ENCODE measurements at regions not wholly inside any gene's neighbourhood (a gene's known extent, or its start where the extent isn't known, plus 50 kb on each side); places are given as distances from the start of the nearest gene placed in this dataset.

DNA sequence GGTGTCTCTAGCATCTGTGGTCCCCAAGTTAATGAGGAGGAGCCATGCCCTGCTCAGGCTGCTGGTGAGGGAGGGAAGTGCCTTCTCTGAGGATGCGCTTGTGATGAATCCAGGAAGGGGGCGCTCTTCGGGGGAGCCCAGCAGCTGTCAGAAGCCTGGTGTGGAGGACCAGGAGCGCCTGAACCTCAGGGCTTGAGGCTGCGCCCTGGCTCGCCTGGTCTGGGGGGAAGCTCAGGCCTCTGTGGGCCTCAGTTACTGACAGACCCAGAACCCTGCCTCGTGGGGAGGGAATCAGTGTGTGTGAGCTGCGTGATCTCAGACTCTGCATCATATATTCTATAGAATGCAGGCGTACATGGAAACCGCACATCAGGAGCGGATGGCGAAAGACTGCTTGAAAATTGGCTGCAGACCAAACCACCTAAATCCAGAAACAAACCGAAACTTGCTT lies 126.1 kb downstream of the SEC14L1 start:
- no peak for DNase-seq

DNA sequence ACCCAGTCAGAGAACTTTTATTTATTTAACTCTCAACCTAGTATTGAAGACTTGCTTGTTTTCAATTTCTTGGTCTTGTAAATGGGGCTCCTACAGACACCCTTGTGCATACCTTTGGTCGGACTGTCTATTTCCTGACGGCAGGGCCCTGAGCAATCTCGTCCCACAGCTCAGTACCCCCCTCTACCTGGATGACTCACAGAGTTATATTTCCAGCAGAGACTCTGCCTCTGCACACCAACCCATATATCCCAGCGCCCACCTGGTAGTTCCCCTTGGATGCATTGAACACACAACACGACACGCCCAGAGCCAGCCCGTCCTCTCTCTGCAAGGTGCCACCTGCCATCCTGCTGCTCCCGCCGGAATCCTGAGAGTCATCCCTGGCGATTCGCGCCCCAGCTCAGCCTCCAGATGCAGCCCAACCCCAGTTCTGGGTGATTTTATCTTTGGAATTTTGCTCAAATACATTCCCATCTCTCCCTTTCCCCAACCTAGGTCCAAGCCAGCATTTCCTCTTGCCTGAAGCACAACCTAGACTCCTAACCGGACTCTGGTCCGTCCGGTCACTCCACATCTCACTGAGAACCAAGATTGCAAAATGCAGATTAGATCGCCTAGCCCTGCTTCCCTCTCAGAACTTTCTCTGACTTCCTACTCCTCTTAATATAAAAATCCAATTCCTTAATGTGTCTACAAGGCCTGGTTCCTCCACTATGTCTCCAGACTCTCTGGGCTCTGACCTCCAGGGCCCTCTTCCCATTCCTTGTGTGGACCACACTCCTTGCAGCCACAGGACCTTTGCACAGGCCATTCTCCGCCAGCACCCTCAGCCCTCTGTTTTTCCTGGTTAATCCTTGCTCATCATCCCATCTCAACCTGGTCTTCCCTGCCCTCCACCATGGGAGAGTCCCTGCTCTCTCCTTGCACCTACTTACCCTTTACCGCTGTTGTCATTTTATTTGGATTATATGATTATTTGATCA lies 129.2 kb downstream of the SEC14L1 start:
- DNase-seq, result no peak

DNA sequence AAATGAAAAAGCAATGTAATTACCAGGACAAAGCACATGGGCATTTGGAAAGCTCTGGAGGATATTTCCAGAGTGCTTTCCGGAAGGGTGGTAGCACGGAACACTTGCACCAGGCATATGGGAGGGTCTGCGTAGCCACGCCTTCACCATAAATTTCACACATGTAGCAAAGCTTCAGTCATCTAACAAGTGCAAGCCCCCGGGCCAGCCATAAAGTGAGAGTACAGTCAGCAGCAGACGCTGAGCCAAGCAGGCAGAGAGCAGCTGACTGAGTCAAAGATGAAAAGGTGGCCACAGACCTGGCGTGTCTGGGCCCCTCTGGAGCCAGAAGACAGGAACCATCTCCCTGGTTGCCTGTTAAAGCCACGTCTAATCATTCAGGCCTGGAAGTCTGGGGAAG lies 130.6 kb downstream of the SEC14L1 start:
- DNase-seq, result no peak

DNA sequence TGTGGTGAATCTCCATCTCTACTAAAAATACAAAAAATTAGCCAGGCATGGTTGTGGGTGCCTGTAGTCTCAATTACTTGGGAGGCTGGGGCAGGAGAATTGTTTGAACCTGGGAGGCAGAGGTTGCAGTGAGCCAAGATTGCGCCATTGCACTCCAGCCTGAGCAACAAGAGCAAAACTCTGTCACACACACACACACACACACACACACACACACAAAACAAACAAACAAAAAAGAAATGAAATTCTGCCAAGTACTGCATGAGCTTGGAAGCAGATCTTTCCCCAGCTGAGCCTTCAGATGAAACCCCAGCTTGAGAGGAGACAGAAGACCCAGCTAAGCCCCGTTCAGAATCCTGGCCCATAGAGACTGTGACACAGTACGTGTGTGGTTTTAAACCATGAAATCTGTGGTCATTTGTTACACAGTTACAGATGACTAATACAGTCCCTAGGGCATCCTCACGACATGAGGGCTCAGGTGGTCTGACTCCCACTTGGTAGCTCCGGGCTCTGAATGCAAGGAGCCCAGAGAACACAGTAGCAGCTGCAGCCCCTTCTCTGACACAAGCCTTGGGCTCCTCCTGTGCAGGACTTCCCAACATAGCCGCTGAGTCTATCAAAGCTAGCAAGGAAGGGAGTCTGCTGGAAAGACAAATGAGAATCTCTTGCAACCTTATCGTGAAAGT lies 132.8 kb downstream of the SEC14L1 start:
- DNase-seq, result no peak

DNA sequence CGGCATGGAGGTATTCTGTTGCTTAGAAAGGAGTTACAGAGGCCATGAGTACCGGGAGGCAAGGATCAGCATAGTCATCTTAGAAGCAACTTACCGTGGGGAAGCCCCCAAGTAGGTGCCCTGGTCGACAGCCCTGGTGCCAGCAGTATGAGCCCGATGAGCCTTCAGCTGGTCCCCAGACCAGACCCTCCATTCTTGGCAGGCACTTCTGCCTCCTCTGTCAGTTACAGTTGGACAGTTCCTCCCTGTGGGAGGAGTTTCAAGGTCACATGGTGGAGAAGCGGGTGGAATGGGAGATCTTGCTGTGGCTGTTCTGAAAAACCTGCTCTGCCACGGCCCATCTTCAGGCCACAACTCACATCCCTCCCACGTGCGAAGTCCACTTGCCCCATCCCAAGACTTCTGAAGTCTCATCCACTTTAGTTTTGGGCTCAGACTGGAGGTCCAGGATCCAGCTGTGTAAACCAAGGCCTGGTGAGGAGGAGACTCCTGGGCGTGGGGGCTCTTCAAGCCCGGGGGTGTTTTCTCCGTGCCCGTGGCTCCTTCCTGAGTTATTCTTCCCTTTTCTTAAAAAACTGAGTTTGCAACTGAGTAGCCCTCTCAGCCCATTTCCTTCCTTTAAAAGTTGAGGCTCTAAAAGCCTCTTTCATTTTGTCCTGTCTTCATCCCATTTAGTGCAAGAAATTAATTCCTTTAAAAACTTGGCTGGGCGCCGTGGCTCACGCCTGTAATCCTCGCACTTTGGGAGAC lies 133.5 kb downstream of the SEC14L1 start:
- DNase-seq, result no peak

DNA sequence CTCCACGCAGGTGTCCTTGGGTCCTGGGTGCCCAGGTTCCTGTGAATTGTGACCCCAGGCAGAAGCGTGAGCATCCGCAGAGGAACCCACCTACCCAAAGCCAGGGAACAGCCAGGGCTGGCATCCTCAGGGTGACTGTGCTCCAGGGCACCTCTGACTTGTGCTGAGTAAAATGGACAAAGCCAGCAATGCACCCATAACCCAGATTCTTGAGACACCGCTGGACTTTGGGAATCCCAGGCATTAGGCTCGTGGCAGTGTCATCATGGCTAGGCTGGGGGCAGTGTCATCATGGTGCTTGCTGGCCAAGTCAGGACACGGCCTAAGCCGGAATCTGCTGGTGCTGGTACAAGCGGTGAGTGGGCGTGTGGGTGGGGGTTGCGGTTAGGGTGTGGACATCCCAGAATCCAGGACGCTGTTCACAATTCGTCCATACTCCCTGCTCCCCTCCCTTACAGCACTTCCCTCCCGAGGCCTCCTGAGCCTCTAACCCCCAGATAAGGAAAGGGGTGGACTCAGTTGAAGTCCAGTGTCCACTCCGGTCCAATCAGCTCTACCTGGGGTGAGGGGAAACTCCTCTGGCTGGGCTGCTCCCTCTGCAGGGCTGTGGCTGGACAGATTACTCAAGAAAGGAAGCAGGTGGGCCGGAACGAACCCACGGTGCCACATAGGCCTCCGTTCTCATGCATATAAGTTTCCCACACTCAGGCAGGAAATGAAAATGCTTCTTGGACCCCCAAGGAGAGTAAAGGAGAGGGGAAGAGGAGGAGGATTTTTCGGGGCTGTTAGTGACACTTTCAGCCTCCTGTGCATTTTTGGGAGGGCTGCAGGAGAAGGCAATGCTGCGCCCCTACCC lies 138.9 kb downstream of the SEC14L1 start:
- no peak for DNase-seq

DNA sequence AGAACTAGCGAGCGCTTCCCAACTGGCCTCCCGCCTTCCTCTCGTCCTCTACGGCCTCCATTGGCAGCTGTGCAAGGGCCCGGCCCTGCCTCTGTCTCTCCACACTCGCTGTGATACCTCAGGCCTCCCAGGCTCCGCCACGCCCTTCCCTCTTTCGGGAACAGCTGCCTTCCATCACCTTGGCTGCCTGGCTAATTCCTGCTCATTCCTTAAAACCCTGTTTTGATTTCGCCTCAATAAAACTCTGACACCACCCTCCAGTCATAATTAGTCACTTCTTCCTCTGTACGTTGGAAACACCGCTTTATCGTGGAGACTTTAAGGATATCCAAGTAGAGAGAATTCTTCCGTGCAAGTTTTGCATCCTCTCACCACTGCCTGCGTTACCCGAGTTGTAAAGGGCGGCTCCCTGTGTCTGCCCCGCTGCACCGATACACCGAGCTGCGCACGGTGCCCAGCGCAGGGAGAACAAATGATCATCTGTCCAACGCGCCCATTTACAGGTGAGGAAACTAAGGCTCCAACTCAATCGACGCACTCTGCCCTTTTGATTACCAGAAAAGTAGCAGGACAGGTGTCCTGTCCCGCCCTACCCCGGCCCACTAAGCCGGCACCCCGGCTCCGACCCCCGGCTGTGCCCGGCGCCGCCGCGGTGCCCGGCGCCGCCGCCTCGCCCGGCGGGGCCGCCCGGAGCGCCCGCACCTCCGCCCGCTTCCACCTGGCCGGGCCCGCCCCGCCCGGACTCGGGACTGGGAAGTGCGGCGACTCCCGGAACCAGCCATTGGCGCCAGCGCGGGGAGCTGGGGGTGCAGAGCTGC lies 139.7 kb downstream of the SEC14L1 start:
- DNase-seq, result no peak

DNA sequence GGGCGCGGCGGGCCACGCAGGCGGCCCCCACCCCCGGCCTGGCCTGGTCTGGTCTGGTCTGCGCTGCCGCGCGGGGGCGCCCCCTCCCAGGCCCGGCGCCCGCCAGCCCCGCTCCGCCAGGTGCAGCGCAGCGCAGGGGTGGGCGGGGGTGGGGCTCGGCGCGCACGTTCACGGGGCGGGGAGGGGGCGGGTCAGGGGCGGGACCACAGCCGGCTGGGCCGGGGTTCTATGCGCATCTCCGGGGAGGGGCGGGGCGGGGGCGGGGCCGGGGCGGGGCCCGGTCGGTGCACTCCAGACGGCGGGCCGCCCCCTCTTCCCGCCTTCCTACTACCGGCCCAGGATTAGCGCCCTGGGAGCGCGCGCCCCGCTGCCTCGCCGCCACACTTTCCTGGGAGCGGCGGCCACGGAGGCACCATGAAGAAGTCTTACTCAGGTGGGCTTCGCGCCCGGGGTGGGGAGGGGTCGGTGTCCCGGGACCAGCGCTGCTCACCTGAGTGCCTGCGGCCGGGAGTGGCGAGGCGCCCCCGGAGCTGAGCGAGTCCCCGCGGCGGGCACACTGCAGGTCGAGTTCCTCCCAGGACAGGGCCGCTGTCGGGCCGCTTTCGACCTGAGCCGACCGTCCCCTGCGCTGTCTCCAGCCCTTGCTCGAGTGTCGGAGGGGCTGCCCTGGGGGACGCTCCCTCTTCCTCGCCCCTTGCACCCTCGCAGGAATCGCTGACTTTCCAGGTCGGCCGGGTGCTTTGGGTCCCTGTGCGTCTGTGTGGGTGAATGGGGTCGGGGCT lies 140.5 kb downstream of the SEC14L1 start:
- peak; percentile 66 for DNase-seq

DNA sequence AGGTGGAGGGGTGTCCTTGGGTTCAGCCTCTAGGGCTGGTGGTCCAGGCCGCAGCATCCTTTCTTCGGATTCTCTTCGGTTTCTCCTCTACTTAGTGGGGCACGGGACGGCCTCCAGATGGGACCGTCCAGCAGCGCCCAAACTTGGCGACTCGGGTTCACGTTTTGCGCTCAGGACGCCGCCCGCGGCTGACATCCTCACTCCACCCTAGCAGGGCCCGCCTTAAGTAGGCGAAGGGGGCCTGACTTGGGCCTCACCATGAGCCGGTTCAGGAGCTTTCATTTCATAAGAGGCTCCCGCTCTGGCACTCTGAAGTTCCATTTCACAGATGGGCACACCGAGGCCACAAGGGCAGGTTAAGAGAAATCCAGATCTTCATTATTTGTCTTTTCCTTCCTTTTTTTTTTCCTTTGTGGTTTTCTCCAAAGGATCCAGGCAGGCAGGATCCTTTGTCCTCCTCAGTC lies 141.2 kb downstream of the SEC14L1 start:
- DNase-seq, result no peak

DNA sequence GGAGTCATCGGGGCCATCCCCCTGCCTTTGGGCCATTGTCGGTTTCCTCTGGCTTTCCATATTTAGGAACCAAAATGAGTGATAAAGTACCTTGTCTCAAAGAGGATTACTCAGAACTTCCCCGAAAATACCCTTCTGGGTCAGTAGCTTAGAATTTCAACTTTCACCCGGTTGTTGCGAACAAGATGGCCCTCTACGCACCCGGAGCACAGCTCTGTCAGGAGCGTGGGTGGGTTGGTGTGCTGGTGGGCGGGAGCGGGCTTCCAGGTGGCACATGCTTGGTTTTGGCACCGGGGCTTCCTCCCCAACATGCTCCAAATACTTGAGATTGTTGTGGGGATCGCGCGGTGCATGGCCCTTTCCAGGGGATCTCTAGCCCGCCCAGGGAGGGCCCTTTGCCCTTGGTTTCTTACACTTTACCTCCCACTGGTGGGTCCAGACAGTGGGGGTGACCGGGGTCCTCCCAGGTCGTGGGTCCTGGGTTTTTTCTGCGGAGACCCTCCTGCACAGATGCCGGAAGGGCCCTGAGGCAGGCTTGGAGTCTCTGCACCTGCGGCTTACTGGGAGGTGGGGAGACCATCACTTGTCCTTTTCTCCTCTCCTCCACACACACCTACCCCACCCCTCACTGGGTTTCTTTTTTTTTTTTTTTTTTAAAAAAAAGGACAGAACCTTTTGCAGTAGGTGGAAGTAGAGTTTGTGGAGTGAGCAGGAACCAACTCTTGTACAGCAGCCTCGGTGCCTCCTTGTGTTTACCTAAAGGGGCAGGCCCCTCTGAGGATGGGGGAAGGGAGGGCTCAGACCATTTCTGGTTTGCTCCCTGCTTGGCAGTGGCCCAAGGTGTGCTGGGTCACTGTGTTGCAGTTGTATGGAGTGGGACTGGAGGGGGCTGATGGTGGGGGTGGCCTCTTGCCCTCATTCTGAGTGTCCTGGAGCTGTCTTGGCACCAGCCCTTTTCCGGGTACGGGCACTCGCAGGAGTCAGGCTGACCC lies 142.1 kb downstream of the SEC14L1 start:
- no peak for DNase-seq

DNA sequence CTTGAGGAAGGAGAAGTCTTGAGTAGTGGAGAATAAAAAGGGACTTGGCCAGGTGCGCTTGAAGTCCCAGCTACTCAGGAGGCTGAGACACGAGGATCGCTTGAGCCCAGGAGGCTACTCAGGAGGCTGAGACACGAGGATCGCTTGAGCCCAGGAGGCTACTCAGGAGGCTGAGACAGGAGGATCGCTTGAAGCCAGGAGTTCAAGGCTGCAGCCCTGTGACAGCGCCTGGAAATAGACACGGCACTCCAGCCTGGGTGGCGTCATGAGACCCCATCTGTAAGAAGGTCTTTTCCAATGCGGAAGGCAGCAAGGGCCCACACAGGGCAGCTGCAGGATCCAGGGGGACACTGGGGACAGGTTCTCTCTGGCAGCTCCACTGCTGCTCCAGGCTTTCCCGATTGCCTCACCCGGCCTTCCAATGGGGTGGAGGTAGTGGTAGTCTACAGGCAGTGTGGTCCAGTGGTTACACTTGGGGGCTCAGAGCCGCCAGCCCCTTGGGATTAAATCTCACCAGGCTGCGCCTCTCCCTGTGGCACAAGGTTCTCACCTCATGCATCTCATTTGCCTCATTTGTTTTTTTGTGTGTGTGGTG lies 143.4 kb downstream of the SEC14L1 start:
- DNase-seq, result no peak

DNA sequence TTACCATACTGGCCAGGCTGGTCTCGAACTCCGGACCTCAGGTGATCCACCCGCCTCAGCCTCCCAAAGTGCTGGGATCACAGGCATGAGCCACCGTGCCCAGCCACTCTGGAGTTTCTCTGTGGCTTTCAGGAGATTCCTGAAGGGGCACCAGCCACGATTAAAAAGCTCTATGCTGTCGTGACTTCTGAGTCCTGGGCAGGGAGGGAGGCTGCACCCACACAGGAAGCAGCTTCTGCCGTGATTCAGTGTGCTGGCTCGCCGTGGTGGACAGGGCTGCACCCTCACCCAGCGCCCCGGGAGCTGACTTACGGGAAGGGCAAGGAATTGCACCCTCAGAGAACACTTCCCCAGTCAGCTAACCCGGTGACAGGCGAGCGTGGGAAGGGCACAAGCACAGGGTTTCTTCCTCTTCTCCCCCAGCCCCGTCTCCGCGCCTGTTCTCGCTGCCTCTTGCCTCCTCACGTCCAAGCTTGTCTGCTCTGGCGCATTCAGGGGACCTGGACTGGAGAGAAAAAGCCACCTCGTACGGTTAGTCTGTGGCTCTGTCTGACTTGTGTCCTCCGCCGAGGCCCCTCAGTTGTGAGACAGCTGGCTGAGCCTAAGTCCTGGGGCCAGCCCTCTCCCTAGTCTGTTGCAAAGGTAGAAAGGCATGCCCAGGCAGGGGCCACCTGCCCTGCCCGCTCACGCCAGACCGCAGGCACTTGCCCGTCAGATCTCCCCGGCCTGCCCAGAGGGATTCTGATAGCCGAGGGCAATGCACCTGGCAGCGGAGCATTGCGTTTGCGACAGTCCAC lies 145.0 kb downstream of the SEC14L1 start:
- DNase-seq, result peak; percentile 71

DNA sequence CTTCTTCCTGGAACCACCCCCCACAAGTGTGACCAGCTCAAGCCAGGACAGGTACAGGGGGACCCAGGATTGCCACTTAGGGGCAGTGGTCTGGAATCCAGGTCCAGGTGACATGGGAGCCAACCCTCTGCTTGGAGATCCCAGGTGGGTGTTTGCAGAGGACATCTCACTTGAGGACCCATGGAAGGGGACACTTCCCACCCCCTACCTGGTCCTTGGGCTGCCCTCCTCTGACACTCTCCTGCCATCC lies 145.5 kb downstream of the SEC14L1 start:
- DNase-seq, result no peak

DNA sequence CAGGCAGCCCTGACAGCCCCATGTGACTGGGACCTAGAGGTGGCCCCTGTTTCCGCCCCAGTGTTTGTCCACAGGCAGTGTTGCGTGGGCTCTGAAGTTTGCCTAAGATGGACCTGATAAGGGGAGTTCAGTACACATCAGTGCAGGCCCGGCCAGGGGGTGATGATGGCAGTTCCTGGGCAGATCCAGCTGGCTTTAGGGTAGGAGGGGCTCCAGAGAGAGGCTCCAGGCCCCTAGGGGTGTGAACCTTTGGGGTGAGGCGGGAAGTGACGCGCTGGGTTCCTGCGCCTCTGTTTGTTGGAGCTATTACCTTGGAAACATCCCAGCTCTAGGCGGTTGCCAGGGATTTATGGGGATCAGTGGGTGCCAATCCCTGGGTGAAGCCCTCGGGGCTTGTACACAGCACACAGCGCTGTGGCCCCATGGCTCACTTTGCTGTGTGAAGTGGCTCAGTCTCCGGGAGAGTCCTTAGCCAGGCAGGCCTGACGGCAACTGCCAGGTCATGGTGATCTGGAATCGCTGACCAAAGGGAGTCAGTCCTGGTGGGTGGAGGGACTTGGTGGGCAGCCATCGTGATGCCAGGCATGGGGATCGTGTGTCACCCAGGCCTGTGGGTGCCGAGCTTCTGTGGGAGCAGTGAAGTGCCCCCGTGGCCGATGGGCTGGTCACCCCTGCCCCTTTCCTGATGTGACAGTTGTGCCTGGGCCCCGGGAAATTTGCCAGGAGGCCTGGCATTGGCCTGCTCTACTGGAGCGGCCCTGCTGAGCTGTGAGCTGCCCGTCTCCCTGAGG lies 146.1 kb downstream of the SEC14L1 start:
- DNase-seq, result no peak

DNA sequence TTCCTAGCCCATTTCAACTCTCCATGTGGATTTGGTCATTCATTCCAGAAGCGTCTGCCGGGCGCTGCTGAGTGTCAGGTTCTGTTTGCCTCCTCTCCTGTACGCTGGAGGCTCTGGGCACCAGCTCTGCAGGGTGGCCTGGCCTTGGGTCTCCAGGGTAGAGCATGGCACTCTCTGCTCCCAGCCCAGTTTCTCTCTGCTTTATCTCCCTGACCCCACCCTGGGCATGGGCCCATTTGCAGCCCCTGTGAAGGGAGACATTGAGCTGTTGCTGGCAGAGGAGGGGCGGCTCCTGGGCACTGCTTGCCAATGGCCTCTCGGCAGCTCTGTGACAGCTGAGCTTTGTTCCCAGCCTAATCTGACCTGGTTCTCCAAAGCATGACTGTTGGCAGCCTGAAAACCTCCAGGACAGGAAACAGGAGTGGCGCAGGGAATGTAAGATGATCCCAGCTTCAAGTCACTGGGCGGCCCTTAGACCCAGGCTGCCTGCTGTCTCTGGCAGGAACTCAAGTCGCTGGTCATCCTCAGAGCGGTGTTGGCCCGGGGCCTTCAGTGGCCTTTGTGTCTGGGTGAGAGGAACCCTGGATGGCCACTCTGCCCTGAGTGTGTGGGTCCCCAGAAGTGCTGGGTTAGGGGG lies 146.8 kb downstream of the SEC14L1 start:
- no peak for DNase-seq

DNA sequence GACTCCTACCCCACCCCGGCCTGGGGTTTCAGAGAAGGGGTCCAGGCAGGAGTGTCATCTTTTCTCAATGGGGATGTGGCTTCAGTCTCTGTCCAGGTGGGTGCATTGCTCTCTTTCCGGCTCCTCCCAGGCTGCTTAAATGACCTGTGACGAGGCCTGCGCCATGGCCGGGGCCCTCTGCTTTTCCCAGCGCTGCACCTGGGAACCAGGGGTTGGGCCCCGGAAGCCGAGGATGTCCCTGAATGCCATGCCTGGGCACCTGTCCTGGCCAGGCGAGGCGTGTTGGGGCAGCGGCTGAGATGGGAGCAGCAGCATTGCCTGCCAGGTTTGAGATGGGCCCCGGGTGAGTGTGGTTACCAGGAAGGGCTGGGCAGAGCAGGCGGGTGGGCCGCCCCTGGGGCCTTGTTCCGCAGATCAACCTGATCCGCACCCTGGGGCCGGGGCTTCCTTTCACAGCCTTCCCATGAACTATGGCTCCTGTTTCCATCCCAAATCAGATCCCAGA lies 147.4 kb downstream of the SEC14L1 start:
- DNase-seq, result no peak
